CD8-positive, alpha-beta memory T cell (primary cell): ENCODE measurements at regions not wholly inside any gene's neighbourhood (a gene's known extent, or its start where the extent isn't known, plus 50 kb on each side); places are given as distances from the start of the nearest gene placed in this dataset.

Experiments
- CTCF ChIA-PET: fragments of 350-600 bp; sonication (Branson Sonifier 250); formaldehyde crosslinking; loops from one replicate; lab custom pipeline; 2021; ENCODE audit warnings: antibody characterized with exemption; lab: Charles Lee
- POLR2A ChIA-PET: fragments of 350-600 bp; sonication (Branson Sonifier 250); formaldehyde crosslinking; loops from one replicate; lab custom pipeline; 2021; ENCODE audit warnings: antibody characterized with exemption; lab: Charles Lee
- DNase-seq, 5 donors: peaks; one replicate each; pipeline versions ENCODE4 v3.0.0 to v3.0.0-alpha.2; 2020 to 2022; ENCODE audit warnings: mixed read lengths in 1 of 5
- H3K27ac ChIP-seq: one replicate; pipeline ENCODE4 v1.7.0; 2013; ENCODE audit warnings: low read depth, mild to moderate bottlenecking, low read length, moderate library complexity
- H3K27me3 ChIP-seq: 2 replicates; pipeline ENCODE4 v1.7.0; 2013; ENCODE audit warnings: low read length, mild to moderate bottlenecking; ENCODE audit not compliant: insufficient read depth, poor library complexity, severe bottlenecking
- H3K36me3 ChIP-seq: 2 replicates; pipeline ENCODE4 v1.7.0; 2013; ENCODE audit warnings: mild to moderate bottlenecking, low read length, moderate library complexity; ENCODE audit not compliant: insufficient read depth
- H3K4me1 ChIP-seq: 2 replicates; pipeline ENCODE4 v1.7.0; 2013; ENCODE audit warnings: mild to moderate bottlenecking, low read length, moderate library complexity; ENCODE audit not compliant: insufficient read depth
- H3K4me3 ChIP-seq: 2 replicates; pipeline ENCODE4 v1.7.0; 2013; ENCODE audit warnings: mild to moderate bottlenecking, low read length
- H3K9me3 ChIP-seq: 2 replicates; pipeline ENCODE4 v1.7.0; 2013; ENCODE audit warnings: mild to moderate bottlenecking, low read length
- H3K27ac Mint-ChIP-seq, 8 donors: one replicate each; pipeline ENCODE4 v1.8.0; 2020 to 2021; ENCODE audit warnings: mixed read lengths in 8 of 8, mild to moderate bottlenecking in 6 of 8, inconsistent platforms in 3 of 8, moderate library complexity in 3 of 8
- H3K27me3 Mint-ChIP-seq, 2 donors: one replicate each; pipeline ENCODE4 v1.8.0; 2020 to 2021; ENCODE audit warnings: mixed read lengths in 2 of 2, mild to moderate bottlenecking in 1 of 2, moderate library complexity in 1 of 2
- H3K36me3 Mint-ChIP-seq, 3 donors: one replicate each; pipeline ENCODE4 v1.8.0; 2020 to 2021; ENCODE audit warnings: mixed read lengths in 3 of 3, inconsistent platforms in 1 of 3, mild to moderate bottlenecking in 1 of 3
- H3K4me1 Mint-ChIP-seq, 3 donors: one replicate each; pipeline ENCODE4 v1.8.0; 2020 to 2021; ENCODE audit warnings: mixed read lengths in 3 of 3, inconsistent platforms in 1 of 3, mild to moderate bottlenecking in 1 of 3
- H3K4me3 Mint-ChIP-seq, 7 donors: one replicate each; pipeline ENCODE4 v1.8.0; 2020 to 2021; ENCODE audit warnings: mixed read lengths in 7 of 7, mild to moderate bottlenecking in 6 of 7, moderate library complexity in 4 of 7, inconsistent platforms in 2 of 7
- H3K9me3 Mint-ChIP-seq, 5 donors: one replicate each; pipeline ENCODE4 v1.8.0; 2020 to 2022; ENCODE audit warnings: mixed read lengths in 5 of 5, mild to moderate bottlenecking in 3 of 5, moderate library complexity in 2 of 5, inconsistent platforms in 1 of 5

DNA sequence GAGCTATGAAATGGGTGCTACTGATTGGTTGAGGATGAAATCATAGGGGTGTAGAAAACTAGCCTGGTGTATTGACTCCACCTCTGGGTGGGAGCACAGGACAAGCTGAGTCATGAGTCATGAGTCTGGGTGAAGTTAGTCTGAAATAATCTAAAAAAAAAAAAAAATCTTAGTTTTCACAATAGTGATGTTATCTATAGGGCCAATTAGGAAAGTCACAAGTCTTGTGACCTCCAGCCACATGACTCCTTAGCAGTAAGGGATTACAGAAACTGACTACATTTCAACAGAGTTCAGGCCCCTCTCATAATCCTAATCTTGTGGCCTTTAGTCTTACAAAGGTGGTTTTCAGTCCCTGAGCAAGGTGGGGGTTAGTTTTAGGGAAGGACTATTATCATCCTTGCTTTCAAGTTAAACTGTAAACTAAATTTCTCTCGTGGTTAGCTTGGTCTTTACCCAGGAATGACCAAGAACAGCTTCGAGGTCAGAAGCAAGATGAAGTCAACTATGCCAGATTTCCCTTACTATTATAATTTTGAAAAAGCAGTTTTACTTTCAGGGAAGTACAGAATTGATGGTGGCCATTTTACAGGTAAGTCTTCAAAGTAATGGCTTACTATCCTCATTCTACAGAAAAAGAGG is 338.0 kb upstream of the GYPC start:
- CTCF ChIA-PET = no interaction called here
- Mint-ChIP-seq H3K9me3 (no peaks in the 10 kb centered on the region), H3K27ac (no peak overlapping the region), H3K27me3 (peaks cover 0 to 4% of the 10 kb centered on the region in 2 donors), H3K4me1 (no peaks in the 10 kb centered on the region), H3K4me3 (no peak overlapping the region), H3K36me3 (no peaks in the 10 kb centered on the region)
- POLR2A ChIA-PET = no interaction called here
- Histone ChIP-seq H3K4me1 (no peaks in the 10 kb centered on the region), H3K4me3 (no peak overlapping the region), H3K27me3 (no peaks in the 10 kb centered on the region), H3K27ac (no peak overlapping the region), H3K9me3 (no peaks in the 10 kb centered on the region), H3K36me3 (no peaks in the 10 kb centered on the region)
- DNase-seq = no peak

GRCh38 chr2:126322342-126322741 is 333.6 kb upstream of the GYPC start:
- no peaks in the 10 kb centered on the region for H3K4me1 Mint-ChIP-seq

DNA sequence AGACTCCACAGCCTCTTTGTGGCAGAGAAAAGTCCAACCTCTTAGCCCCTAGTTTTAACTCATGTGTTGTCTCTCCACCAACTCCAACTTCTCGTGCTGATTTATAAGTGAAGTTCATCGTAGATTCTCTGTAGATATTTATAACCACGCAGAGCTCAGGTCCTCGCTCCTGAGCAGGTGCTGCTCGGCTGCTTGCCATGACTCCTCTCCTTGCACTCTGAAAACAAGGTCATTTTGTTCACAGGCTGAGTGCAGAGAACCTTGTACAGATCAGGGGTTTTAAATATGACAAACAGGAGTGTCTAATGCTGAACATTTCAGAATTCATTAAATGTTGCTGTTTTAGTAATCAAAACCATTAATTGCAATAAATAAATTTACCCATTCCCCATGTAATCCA is 330.8 kb upstream of the GYPC start:
- no peaks in the 10 kb centered on the region for H3K4me1 ChIP-seq
- Mint-ChIP-seq H3K36me3 (no peaks in the 10 kb centered on the region), H3K4me1 (no peaks in the 10 kb centered on the region), H3K27me3 (no peaks in the 10 kb centered on the region), H3K27ac (no peak overlapping the region), H3K4me3 (no peak overlapping the region), H3K9me3 (peaks cover 0 to 2% (median 2%) of the 10 kb centered on the region in 5 donors)
- no peak overlapping the region for H3K27ac ChIP-seq
- no peaks in the 10 kb centered on the region for H3K36me3 ChIP-seq
- CTCF ChIA-PET = no interaction called here
- no peak for DNase-seq
- H3K9me3 ChIP-seq = no peaks in the 10 kb centered on the region
- POLR2A ChIA-PET = no interaction called here
- no peaks in the 10 kb centered on the region for H3K27me3 ChIP-seq
- no peak overlapping the region for H3K4me3 ChIP-seq

More at GRCh38 chr2:126322342-126322741, 333.6 kb upstream of the GYPC start:
- no peak overlapping the region for H3K4me3 Mint-ChIP-seq
- H3K27ac Mint-ChIP-seq = peak overlapping the region in 1 of 8 donors; percentile 58
- POLR2A ChIA-PET = no interaction called here
- H3K36me3 ChIP-seq = no peaks in the 10 kb centered on the region
- H3K4me1 ChIP-seq = no peaks in the 10 kb centered on the region
- H3K9me3 Mint-ChIP-seq = peaks cover 0 to 2% (median 0%) of the 10 kb centered on the region in 5 donors
- no peak overlapping the region for H3K27ac ChIP-seq
- H3K27me3 ChIP-seq = no peaks in the 10 kb centered on the region
- no peak for DNase-seq
- peaks cover 0 to 4% of the 10 kb centered on the region in 2 donors for H3K27me3 Mint-ChIP-seq
- no peaks in the 10 kb centered on the region for H3K9me3 ChIP-seq
- no peaks in the 10 kb centered on the region for H3K36me3 Mint-ChIP-seq
- CTCF ChIA-PET = no interaction called here
- H3K4me3 ChIP-seq = no peak overlapping the region

DNA sequence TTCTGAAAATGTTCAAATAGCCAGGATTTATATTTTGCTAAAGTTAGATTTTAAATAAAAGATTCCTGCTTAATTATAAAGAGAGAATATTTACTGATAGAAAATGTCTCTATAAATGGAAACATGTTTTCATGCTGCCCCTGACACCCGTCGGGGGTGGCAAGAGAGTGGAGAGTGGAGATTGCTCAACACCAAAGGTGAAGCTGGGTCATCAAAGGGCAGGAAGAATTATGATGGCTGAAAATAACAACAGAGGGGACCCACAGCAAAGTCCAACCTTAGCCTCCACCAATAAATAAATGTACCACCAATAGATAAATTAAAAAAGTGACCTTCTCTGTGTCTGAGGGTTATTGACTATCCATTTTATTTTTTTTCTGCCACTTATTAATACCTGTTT is 326.8 kb upstream of the GYPC start:
- no peaks in the 10 kb centered on the region for H3K4me1 Mint-ChIP-seq
- H3K9me3 Mint-ChIP-seq = peaks cover 13 to 31% (median 18%) of the 10 kb centered on the region in 5 donors
- H3K4me1 ChIP-seq = no peaks in the 10 kb centered on the region
- H3K36me3 ChIP-seq = no peaks in the 10 kb centered on the region
- H3K27ac ChIP-seq = no peak overlapping the region
- ChIA-PET CTCF (no interaction called here), POLR2A (no interaction called here)
- H3K27me3 Mint-ChIP-seq = no peaks in the 10 kb centered on the region
- DNase-seq = no peak
- no peak overlapping the region for H3K4me3 Mint-ChIP-seq
- H3K4me3 ChIP-seq = no peak overlapping the region
- H3K9me3 ChIP-seq = no peaks in the 10 kb centered on the region
- H3K27me3 ChIP-seq = no peaks in the 10 kb centered on the region
- H3K27ac Mint-ChIP-seq = no peak overlapping the region
- H3K36me3 Mint-ChIP-seq = no peaks in the 10 kb centered on the region

DNA sequence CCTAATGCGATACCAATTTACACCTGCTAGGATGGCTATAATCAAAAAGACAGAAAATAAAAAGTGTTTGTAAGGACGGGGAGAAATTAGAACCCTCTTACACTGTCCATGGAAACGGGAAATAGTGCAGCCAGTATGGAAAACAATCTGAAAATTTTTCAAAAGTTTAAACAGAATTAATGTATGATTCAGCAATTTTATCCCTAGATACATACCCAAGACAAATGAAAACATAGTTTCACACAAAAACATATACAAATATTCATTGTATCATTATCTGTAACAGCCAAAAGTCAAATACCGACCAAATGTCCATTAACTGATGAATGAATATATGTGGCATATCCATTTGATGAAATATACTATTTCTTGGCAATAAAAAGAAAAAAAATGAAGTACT is 313.5 kb upstream of the GYPC start:
- no peak overlapping the region for H3K27ac ChIP-seq
- no peaks in the 10 kb centered on the region for H3K4me1 ChIP-seq
- no peaks in the 10 kb centered on the region for H3K9me3 ChIP-seq
- Mint-ChIP-seq H3K27me3 (no peaks in the 10 kb centered on the region), H3K4me3 (no peak overlapping the region), H3K36me3 (no peaks in the 10 kb centered on the region), H3K9me3 (peaks cover 0 to 5% (median 2%) of the 10 kb centered on the region in 5 donors), H3K27ac (peak overlapping the region in 1 of 8 donors; percentile 59), H3K4me1 (no peaks in the 10 kb centered on the region)
- H3K4me3 ChIP-seq = no peak overlapping the region
- H3K36me3 ChIP-seq = no peaks in the 10 kb centered on the region
- ChIA-PET CTCF (no interaction called here), POLR2A (no interaction called here)
- H3K27me3 ChIP-seq = no peaks in the 10 kb centered on the region
- no peak for DNase-seq

- DNase-seq = no peak
- POLR2A ChIA-PET = no interaction called here
- no peaks in the 10 kb centered on the region for H3K27me3 ChIP-seq
- H3K4me1 Mint-ChIP-seq = no peaks in the 10 kb centered on the region
- H3K9me3 ChIP-seq = no peaks in the 10 kb centered on the region
- no peaks in the 10 kb centered on the region for H3K4me1 ChIP-seq
- H3K4me3 ChIP-seq = no peak overlapping the region
- no peaks in the 10 kb centered on the region for H3K36me3 ChIP-seq
- H3K27ac ChIP-seq = no peak overlapping the region
- no peaks in the 10 kb centered on the region for H3K36me3 Mint-ChIP-seq
- H3K4me3 Mint-ChIP-seq = no peak overlapping the region
- no peaks in the 10 kb centered on the region for H3K27me3 Mint-ChIP-seq
- H3K9me3 Mint-ChIP-seq = peaks cover 0 to 5% (median 2%) of the 10 kb centered on the region in 5 donors
- no peak overlapping the region for H3K27ac Mint-ChIP-seq
- CTCF ChIA-PET = no interaction called here
Measured at GRCh38 chr2:126343136-126343535, 312.8 kb upstream of the GYPC start.

- Mint-ChIP-seq H3K27me3 (no peaks in the 10 kb centered on the region), H3K9me3 (peaks cover 0 to 4% (median 2%) of the 10 kb centered on the region in 5 donors), H3K27ac (no peak overlapping the region), H3K4me1 (no peaks in the 10 kb centered on the region), H3K4me3 (no peak overlapping the region), H3K36me3 (no peaks in the 10 kb centered on the region)
- no peaks in the 10 kb centered on the region for H3K36me3 ChIP-seq
- no peak overlapping the region for H3K4me3 ChIP-seq
- no peak overlapping the region for H3K27ac ChIP-seq
- H3K4me1 ChIP-seq = no peaks in the 10 kb centered on the region
- POLR2A ChIA-PET = no interaction called here
- H3K27me3 ChIP-seq = no peaks in the 10 kb centered on the region
- DNase-seq = no peak
- no peaks in the 10 kb centered on the region for H3K9me3 ChIP-seq
- CTCF ChIA-PET = no interaction called here
Measured at GRCh38 chr2:126344493-126344892, 311.5 kb upstream of the GYPC start.

DNA sequence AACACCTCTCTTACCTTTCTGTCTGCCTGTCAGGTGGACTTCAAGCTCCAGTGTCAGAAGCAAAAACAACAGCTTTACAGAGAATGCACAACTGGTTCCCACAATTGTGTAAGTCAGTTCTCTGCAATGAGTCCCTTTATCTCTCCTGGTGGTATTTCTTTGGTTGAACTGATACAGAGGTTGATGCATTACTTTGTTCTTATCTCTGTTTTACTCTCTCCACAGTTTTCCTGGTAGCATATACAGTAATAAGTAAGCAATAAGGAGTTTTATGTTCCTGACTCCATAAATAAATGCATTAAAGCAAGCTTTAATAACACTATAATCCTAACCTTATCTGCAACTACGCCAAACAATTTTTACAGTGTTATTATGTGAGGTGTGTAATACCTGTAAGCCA is 310.3 kb upstream of the GYPC start:
- H3K36me3 Mint-ChIP-seq = no peaks in the 10 kb centered on the region
- Histone ChIP-seq H3K4me1 (no peaks in the 10 kb centered on the region), H3K27me3 (no peaks in the 10 kb centered on the region), H3K36me3 (no peaks in the 10 kb centered on the region), H3K4me3 (no peak overlapping the region), H3K27ac (no peak overlapping the region), H3K9me3 (no peaks in the 10 kb centered on the region)
- H3K4me3 Mint-ChIP-seq = no peak overlapping the region
- CTCF ChIA-PET = no interaction called here
- H3K27me3 Mint-ChIP-seq = no peaks in the 10 kb centered on the region
- no peak overlapping the region for H3K27ac Mint-ChIP-seq
- DNase-seq = no peak
- POLR2A ChIA-PET = no interaction called here
- H3K9me3 Mint-ChIP-seq = peaks cover 0 to 4% (median 2%) of the 10 kb centered on the region in 5 donors
- no peaks in the 10 kb centered on the region for H3K4me1 Mint-ChIP-seq
